Astrocyte (in vitro differentiated cells and primary cell): ENCODE measurements at regions not wholly inside any gene's neighbourhood (a gene's known extent, or its start where the extent isn't known, plus 50 kb on each side); places are given as distances from the start of the nearest gene placed in this dataset.

Experiments used
- DNase-seq: peaks from one replicate; pipeline ENCODE4 v3.0.0-alpha.2; 2010; ENCODE audit warnings: low read depth
- FAIRE-seq: peaks from 2 replicates; lab custom pipeline; 2011; peaks lifted over from hg19 to GRCh38; lab: Jason Lieb, UNC
- H2AFZ ChIP-seq: 2 replicates; pipeline ENCODE4 v1.6.0; 2012; ENCODE audit warnings: low read depth, low read length, inconsistent platforms
- H3K27ac ChIP-seq: 2 replicates; pipeline ENCODE4 v1.5.1; 2011; ENCODE audit warnings: low read depth, low read length, inconsistent platforms
- H3K27me3 ChIP-seq: 2 replicates; pipeline ENCODE4 v1.6.0; 2011; ENCODE audit warnings: low read length, inconsistent platforms; ENCODE audit not compliant: insufficient read depth
- H3K36me3 ChIP-seq: 2 replicates; pipeline ENCODE4 v1.5.1; 2011; ENCODE audit warnings: low read length, inconsistent platforms; ENCODE audit not compliant: insufficient read depth
- H3K4me1 ChIP-seq: 2 replicates; pipeline ENCODE4 v1.5.1; 2011; ENCODE audit warnings: low read length, inconsistent platforms; ENCODE audit not compliant: insufficient read depth
- H3K4me2 ChIP-seq: 2 replicates; pipeline ENCODE4 v1.6.0; 2012; ENCODE audit warnings: low read length, inconsistent platforms
- H3K4me3 ChIP-seq: 2 replicates; pipeline ENCODE4 v1.5.1; 2011; ENCODE audit warnings: low read depth, mild to moderate bottlenecking, low read length, inconsistent platforms; ENCODE audit not compliant: insufficient read depth
- H3K79me2 ChIP-seq: 2 replicates; pipeline ENCODE4 v1.6.0; 2012; ENCODE audit warnings: mild to moderate bottlenecking, low read length, inconsistent platforms; ENCODE audit not compliant: insufficient read depth
- H3K9ac ChIP-seq: 2 replicates; pipeline ENCODE4 v1.6.0; 2012; ENCODE audit warnings: mild to moderate bottlenecking, low read length, inconsistent platforms
- H3K9me3 ChIP-seq: 2 replicates; pipeline ENCODE4 v1.5.1; 2012; ENCODE audit warnings: low read depth, mild to moderate bottlenecking, low read length, inconsistent platforms; ENCODE audit not compliant: insufficient read depth
- H4K20me1 ChIP-seq: 2 replicates; pipeline ENCODE4 v1.6.0; 2012; ENCODE audit warnings: low read length, inconsistent platforms; ENCODE audit not compliant: insufficient read depth
- H3K27ac Mint-ChIP-seq: one replicate; pipeline ENCODE4 v1.8.0; 2021; ENCODE audit warnings: mild to moderate bottlenecking, mixed read lengths; ENCODE audit not compliant: unreplicated experiment
- H3K27me3 Mint-ChIP-seq: one replicate; pipeline ENCODE4 v1.8.0; 2021; ENCODE audit warnings: low read depth, mixed read lengths; ENCODE audit not compliant: unreplicated experiment
- H3K36me3 Mint-ChIP-seq: one replicate; pipeline ENCODE4 v1.8.0; 2021; ENCODE audit warnings: low read depth, mixed read lengths; ENCODE audit not compliant: unreplicated experiment
- H3K4me1 Mint-ChIP-seq: one replicate; pipeline ENCODE4 v1.8.0; 2021; ENCODE audit warnings: low read depth, mixed read lengths; ENCODE audit not compliant: unreplicated experiment
- H3K4me3 Mint-ChIP-seq: one replicate; pipeline ENCODE4 v1.8.0; 2021; ENCODE audit warnings: mild to moderate bottlenecking, moderate library complexity, mixed read lengths; ENCODE audit not compliant: unreplicated experiment
- H3K9me3 Mint-ChIP-seq: one replicate; pipeline ENCODE4 v1.8.0; 2021; ENCODE audit warnings: mild to moderate bottlenecking, mixed read lengths; ENCODE audit not compliant: unreplicated experiment
- EZH2 ChIP-seq: IDR thresholded peaks from 2 replicates; pipeline ENCODE4 v1.6.1; 2012; ENCODE audit warnings: mild to moderate bottlenecking, low read length, inconsistent platforms; ENCODE audit not compliant: insufficient read depth
- TF ChIP-seq, protein P1 (sequence below): IDR thresholded peaks from 2 replicates; pipeline ENCODE4 v1.5.1; 2011; ENCODE audit warnings: low read depth, mild to moderate bottlenecking, inconsistent platforms, low read length, moderate library complexity; ENCODE audit not compliant: insufficient read depth

DNA sequence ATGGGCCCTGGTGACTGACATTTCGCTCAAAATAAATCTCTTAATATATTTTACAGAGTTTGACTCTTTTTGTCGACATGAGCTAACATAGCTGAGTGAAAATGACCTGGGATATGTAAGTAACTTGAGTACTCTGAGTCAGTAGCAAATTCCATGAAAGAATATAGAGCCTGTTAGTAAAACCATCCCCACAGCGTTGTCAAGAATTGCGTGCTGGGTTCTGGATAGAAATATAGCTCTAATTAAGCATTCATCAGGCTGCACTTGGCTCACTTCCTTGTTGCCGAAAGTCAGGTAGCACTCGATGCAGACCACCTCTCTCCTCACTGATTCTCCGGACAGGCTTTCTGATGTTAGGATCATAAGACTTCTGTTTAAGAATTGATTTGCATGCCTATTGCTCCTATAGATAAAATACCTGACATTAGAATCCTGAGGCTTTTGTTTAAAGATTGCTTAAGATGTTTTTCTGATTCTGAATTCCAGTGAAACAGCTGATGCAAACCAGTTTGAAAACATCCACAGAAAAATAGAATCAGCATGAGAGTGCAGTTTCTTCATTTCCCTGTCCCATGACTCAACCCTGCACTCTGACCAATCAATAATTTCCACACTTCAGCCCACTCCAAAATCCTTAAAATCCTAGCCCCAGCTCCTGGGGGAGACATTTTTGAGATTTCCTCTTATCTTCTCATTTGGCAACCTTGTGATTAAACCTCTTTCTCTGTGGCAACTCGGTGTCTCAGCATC, 310.6 kb downstream of the DIRAS2 start:
- FAIRE-seq (no peak), DNase-seq (peak; percentile 30)
- no peaks in the 10 kb centered on the region for H3K9me3 ChIP-seq
- H3K4me2 ChIP-seq: peak overlapping the region; percentile 62
- H3K9me3 Mint-ChIP-seq: no peaks in the 10 kb centered on the region
- peak overlapping the region; percentile 50 for H3K9ac ChIP-seq
- TF ChIP-seq EZH2: no peak
- TF ChIP-seq, protein P1, sequence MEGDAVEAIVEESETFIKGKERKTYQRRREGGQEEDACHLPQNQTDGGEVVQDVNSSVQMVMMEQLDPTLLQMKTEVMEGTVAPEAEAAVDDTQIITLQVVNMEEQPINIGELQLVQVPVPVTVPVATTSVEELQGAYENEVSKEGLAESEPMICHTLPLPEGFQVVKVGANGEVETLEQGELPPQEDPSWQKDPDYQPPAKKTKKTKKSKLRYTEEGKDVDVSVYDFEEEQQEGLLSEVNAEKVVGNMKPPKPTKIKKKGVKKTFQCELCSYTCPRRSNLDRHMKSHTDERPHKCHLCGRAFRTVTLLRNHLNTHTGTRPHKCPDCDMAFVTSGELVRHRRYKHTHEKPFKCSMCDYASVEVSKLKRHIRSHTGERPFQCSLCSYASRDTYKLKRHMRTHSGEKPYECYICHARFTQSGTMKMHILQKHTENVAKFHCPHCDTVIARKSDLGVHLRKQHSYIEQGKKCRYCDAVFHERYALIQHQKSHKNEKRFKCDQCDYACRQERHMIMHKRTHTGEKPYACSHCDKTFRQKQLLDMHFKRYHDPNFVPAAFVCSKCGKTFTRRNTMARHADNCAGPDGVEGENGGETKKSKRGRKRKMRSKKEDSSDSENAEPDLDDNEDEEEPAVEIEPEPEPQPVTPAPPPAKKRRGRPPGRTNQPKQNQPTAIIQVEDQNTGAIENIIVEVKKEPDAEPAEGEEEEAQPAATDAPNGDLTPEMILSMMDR: no peak
- H3K4me1 Mint-ChIP-seq: peaks cover 24% of the 10 kb centered on the region
- no peaks in the 10 kb centered on the region for H3K27me3 ChIP-seq
- H3K4me1 ChIP-seq: peaks cover 8% of the 10 kb centered on the region
- H3K36me3 ChIP-seq: no peaks in the 10 kb centered on the region
- H2AFZ ChIP-seq: no peak overlapping the region
- no peaks in the 10 kb centered on the region for H3K36me3 Mint-ChIP-seq
- peak overlapping the region; percentile 13 for H3K4me3 Mint-ChIP-seq
- H3K27ac ChIP-seq: peak overlapping the region; percentile 57
- H3K79me2 ChIP-seq: no peaks in the 10 kb centered on the region
- H3K27me3 Mint-ChIP-seq: no peaks in the 10 kb centered on the region
- H3K27ac Mint-ChIP-seq: peak overlapping the region; percentile 95
- no peak overlapping the region for H3K4me3 ChIP-seq
- no peaks in the 10 kb centered on the region for H4K20me1 ChIP-seq

GRCh38 chr9:90333226-90333625, 309.4 kb downstream of the DIRAS2 start:
- FAIRE-seq: no peak

More at GRCh38 chr9:90333226-90333625, 309.4 kb downstream of the DIRAS2 start:
- H3K4me1 Mint-ChIP-seq: peaks cover 24% of the 10 kb centered on the region
- H3K9me3 Mint-ChIP-seq: no peaks in the 10 kb centered on the region
- Histone ChIP-seq H3K4me3 (no peak overlapping the region), H3K27ac (no peak overlapping the region), H3K9ac (no peak overlapping the region), H3K4me1 (peaks cover 8% of the 10 kb centered on the region), H3K36me3 (no peaks in the 10 kb centered on the region), H2AFZ (no peak overlapping the region), H4K20me1 (no peaks in the 10 kb centered on the region), H3K9me3 (no peaks in the 10 kb centered on the region), H3K27me3 (no peaks in the 10 kb centered on the region), H3K4me2 (no peak overlapping the region), H3K79me2 (no peaks in the 10 kb centered on the region)
- no peaks in the 10 kb centered on the region for H3K36me3 Mint-ChIP-seq
- TF ChIP-seq, protein P1: no peak
- no peak for TF ChIP-seq EZH2
- H3K4me3 Mint-ChIP-seq: no peak overlapping the region
- no peak for DNase-seq
- no peaks in the 10 kb centered on the region for H3K27me3 Mint-ChIP-seq
- H3K27ac Mint-ChIP-seq: peak overlapping the region; percentile 95
